ENCODE measurements at regions not wholly inside any gene's neighbourhood (a gene's known extent, or its start where the extent isn't known, plus 50 kb on each side); places are given as distances from the start of the nearest gene placed in this dataset.

DNA sequence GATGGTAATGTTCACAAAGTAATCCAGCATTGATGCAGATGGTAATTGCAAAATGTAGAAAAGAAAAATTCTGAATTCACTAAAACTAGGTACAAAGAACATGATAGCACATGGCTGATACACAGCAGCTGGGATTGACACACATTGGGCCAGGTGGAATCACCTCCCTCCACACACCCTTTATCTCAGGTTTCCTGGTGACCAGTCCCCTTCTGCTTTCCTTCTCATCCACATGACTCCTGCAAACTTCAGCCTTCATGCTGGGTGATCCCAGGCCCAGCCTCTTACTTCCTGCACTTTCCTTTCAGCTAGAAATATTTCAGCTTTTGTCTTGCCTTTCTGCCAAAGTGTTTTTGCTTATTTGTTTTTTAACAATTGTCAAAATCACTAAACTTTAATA is 246.9 kb downstream of the LNPK start:
- no peak for TF ChIP-seq POLR2AphosphoS5 (IDR thresholded peaks at IDR 0.05; ENCODE audit: low read depth)
- TF ChIP-seq, protein P1, sequence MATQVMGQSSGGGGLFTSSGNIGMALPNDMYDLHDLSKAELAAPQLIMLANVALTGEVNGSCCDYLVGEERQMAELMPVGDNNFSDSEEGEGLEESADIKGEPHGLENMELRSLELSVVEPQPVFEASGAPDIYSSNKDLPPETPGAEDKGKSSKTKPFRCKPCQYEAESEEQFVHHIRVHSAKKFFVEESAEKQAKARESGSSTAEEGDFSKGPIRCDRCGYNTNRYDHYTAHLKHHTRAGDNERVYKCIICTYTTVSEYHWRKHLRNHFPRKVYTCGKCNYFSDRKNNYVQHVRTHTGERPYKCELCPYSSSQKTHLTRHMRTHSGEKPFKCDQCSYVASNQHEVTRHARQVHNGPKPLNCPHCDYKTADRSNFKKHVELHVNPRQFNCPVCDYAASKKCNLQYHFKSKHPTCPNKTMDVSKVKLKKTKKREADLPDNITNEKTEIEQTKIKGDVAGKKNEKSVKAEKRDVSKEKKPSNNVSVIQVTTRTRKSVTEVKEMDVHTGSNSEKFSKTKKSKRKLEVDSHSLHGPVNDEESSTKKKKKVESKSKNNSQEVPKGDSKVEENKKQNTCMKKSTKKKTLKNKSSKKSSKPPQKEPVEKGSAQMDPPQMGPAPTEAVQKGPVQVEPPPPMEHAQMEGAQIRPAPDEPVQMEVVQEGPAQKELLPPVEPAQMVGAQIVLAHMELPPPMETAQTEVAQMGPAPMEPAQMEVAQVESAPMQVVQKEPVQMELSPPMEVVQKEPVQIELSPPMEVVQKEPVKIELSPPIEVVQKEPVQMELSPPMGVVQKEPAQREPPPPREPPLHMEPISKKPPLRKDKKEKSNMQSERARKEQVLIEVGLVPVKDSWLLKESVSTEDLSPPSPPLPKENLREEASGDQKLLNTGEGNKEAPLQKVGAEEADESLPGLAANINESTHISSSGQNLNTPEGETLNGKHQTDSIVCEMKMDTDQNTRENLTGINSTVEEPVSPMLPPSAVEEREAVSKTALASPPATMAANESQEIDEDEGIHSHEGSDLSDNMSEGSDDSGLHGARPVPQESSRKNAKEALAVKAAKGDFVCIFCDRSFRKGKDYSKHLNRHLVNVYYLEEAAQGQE (IDR thresholded peaks at IDR 0.05; ENCODE audit: insufficient replicate concordance, low read depth): no peak

All from HL-60 (cell line).